ENCODE measurements at regions not wholly inside any gene's neighbourhood (a gene's known extent, or its start where the extent isn't known, plus 50 kb on each side); places are given as distances from the start of the nearest gene placed in this dataset.
"Not testable (repeated sequence)": the region's sequence is repeated elsewhere in the genome, so short reads cannot be mapped to it uniquely, and the experiment has no call there.

DNA sequence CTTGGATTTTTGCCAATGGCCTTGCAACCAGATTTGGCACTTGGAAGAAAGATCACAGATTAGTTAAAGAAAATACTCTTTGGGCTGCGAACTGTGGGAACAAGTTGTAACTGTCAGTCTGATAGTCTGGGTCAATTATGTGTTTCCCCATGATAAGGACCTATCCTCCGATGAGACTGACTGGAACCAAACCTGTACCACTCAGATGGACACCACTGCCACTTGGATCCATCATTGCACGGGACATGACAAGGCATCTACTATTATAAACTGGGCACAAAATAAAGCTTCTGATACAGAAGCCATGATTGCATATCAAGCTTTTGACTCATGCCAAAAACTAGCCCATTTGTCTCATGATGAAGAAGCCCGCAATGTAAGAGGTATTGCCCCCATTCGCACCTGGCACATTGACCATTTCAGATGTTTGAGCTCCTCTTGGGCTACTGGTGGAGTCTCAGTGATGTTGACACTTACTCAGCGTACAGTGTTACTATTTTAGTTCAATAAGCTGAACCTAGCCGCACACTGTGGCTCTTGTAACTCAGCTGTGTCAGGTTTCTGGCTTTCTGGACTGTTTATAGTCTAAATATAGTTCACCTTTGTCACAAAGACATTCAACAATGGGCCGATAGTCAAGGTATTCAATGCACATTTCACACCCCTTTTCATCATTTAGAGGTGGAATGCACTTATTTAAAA lies 179.8 kb upstream of the RBBP8 start:
- no peak overlapping the region for H3K27ac ChIP-seq

DNA sequence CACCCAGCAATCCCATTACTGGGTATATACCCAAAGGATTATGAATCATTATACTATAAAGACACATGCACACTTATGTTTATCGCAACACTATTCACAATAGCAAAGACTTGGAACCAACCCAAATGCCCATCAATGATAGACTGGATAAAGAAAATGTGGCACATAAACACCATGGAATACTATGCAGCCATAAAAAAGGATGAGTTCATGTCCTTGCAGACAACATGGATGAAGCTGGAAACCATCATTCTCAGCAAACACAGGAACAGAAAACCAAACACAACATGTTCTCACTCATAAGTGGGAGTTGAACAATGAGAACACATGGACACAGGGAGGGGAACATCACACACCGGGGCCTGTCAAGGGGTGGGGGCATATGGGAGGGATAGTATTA lies 169.1 kb upstream of the RBBP8 start:
- not testable (repeated sequence) for H3K4me3 ChIP-seq; DNase-seq (ENCODE audit: low spot score); H3K27ac ChIP-seq

More for the DNA sequence above, 179.8 kb upstream of the RBBP8 start:
- DNase-seq (ENCODE audit: low spot score), result no peak
- H3K4me3 ChIP-seq, result no peak overlapping the region
- TF ChIP-seq CTCF (IDR thresholded peaks at IDR 0.05), result no peak

- DNase-seq (ENCODE audit: low spot score), result no peak
- no peak overlapping the region for H3K27ac ChIP-seq
- H3K4me3 ChIP-seq, result no peak overlapping the region
- no peak for TF ChIP-seq CTCF (IDR thresholded peaks at IDR 0.05)
Observed at GRCh38 chr18:22765896-22766295, 167.2 kb upstream of the RBBP8 start.

GRCh38 chr18:22767653-22768052 lies 165.5 kb upstream of the RBBP8 start:
- TF ChIP-seq CTCF (IDR thresholded peaks at IDR 0.05), result no peak
- Histone ChIP-seq H3K4me3 (no peak overlapping the region), H3K27ac (no peak overlapping the region)
- DNase-seq (ENCODE audit: low spot score), result no peak

GRCh38 chr18:22773944-22774343 lies 159.2 kb upstream of the RBBP8 start:
- Histone ChIP-seq H3K27ac (no peak overlapping the region), H3K4me3 (no peak overlapping the region)
- TF ChIP-seq CTCF (IDR thresholded peaks at IDR 0.05), result no peak
- DNase-seq (ENCODE audit: low spot score), result no peak

- no peak for DNase-seq (ENCODE audit: low spot score)
- no peak overlapping the region for H3K4me3 ChIP-seq
- H3K27ac ChIP-seq, result no peak overlapping the region
- TF ChIP-seq CTCF (IDR thresholded peaks at IDR 0.05), result no peak
Observed at GRCh38 chr18:22778996-22779395, 154.1 kb upstream of the RBBP8 start.

DNA sequence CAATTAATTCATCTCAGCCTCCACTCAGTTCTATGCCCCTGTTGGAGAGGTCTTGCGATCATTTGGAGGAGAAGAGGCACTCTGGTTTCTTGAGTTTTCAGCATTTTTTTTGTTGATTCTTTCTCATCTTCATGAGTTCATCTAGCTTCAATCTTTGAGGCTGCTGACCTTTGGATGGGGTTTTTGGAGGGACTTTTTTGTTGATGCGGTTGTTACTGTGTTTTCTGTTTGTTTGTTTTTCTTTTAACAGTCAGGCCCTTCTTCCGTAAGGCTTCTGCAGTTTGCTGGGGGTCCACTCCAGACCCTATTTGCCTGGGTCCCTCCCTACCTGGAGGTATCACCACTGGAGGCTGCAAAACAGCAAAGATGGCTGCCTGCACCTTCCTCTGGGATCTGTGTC lies 149.9 kb upstream of the RBBP8 start:
- no peak overlapping the region for H3K27ac ChIP-seq
- no peak for TF ChIP-seq CTCF (IDR thresholded peaks at IDR 0.05)
- DNase-seq (ENCODE audit: low spot score), result no peak
- no peak overlapping the region for H3K4me3 ChIP-seq

All from coronary artery (tissue), 2 donors.